ENCODE measurements at regions not wholly inside any gene's neighbourhood (a gene's known extent, or its start where the extent isn't known, plus 50 kb on each side); places are given as distances from the start of the nearest gene placed in this dataset.

GRCh38 chr4:60221866-60222265, 978.3 kb upstream of the ADGRL3 start:
- no peaks in the 10 kb centered on the region for H3K9me3 ChIP-seq (ENCODE audit: control insufficient read depth, low read depth, low read length)
- no peak overlapping the region for H3K4me3 Mint-ChIP-seq
- H3K4ac ChIP-seq (ENCODE audit: low read depth, low read length), result no peak overlapping the region
- no peaks in the 10 kb centered on the region for H3K36me3 Mint-ChIP-seq (ENCODE audit: insufficient read depth in 1 of 3, low read depth in 3 of 3)
- no peak overlapping the region for H2BK5ac ChIP-seq (ENCODE audit: insufficient read length, low read length)
- no peak overlapping the region for H2BK120ac ChIP-seq (ENCODE audit: low read depth, low read length, poor library complexity, severe bottlenecking)
- H3K4me1 Mint-ChIP-seq, result no peaks in the 10 kb centered on the region
- H3K9ac ChIP-seq (ENCODE audit: extremely low read depth, insufficient read length, low read length), result no peak overlapping the region
- H3K23ac ChIP-seq (ENCODE audit: insufficient read length, low read depth, low read length), result no peak overlapping the region
- H2BK15ac ChIP-seq (ENCODE audit: low read depth, low read length), result no peak overlapping the region
- WGBS (ENCODE audit: extremely low coverage, insufficient read length, low lambda C conversion rate), result no CpG with 5 or more reads among the region's 5 CpGs
- no peak overlapping the region for H3K27ac Mint-ChIP-seq
- no peak overlapping the region for H4K5ac ChIP-seq (ENCODE audit: insufficient read length, low read depth, low read length)
- no peak overlapping the region for H4K8ac ChIP-seq (replicated peaks; ENCODE audit: insufficient read length, low read depth, low read length)
- no peaks in the 10 kb centered on the region for H3K9me3 Mint-ChIP-seq
- no peak overlapping the region for H3K14ac ChIP-seq (ENCODE audit: insufficient read depth, low read length)
- H2AFZ ChIP-seq (ENCODE audit: low read length), result no peak overlapping the region
- H3K79me2 ChIP-seq (ENCODE audit: insufficient read depth, low read length), result no peaks in the 10 kb centered on the region
- H3K27ac ChIP-seq (ENCODE audit: insufficient read length, low read depth, low read length), result no peak overlapping the region
- H4K20me1 ChIP-seq (ENCODE audit: control insufficient read depth, insufficient read depth, insufficient read length), result no peaks in the 10 kb centered on the region
- no peak overlapping the region for H3T11ph ChIP-seq (ENCODE audit: low read length)
- no peak overlapping the region for H3K4me2 ChIP-seq (ENCODE audit: insufficient read depth, insufficient read length, low read length)
- no peak overlapping the region for H2AK5ac ChIP-seq (ENCODE audit: insufficient read length, low read length)
- no peaks in the 10 kb centered on the region for H3K79me1 ChIP-seq (ENCODE audit: insufficient read depth, low read depth, low read length, poor library complexity, severe bottlenecking)
- no peak for TF ChIP-seq CTCF (conservative IDR thresholded peaks at IDR 0.05)
- H4K91ac ChIP-seq (ENCODE audit: insufficient read length, low read depth, low read length), result no peak overlapping the region
- H3K27me3 Mint-ChIP-seq (ENCODE audit: low read depth), result no peaks in the 10 kb centered on the region
- H2BK20ac ChIP-seq (ENCODE audit: low read depth, low read length, poor library complexity, severe bottlenecking), result no peak overlapping the region
- no peaks in the 10 kb centered on the region for H3K4me1 ChIP-seq (ENCODE audit: insufficient read depth, low read length)
- H2BK12ac ChIP-seq (ENCODE audit: insufficient read length, low read depth, low read length), result no peak overlapping the region
- no peak overlapping the region for H3K18ac ChIP-seq (ENCODE audit: insufficient read length, low read depth, low read length)
- H3K56ac ChIP-seq (ENCODE audit: insufficient read length, low read depth, low read length), result no peak overlapping the region
- DNase-seq, result no peak
- no peaks in the 10 kb centered on the region for H3K23me2 ChIP-seq (ENCODE audit: insufficient read length, low read depth, low read length, poor library complexity, severe bottlenecking)
- H3K27me3 ChIP-seq (ENCODE audit: insufficient read depth, low read length), result no peaks in the 10 kb centered on the region

Data from H9 (cell line).